ENCODE measurements at regions not wholly inside any gene's neighbourhood (a gene's known extent, or its start where the extent isn't known, plus 50 kb on each side); places are given as distances from the start of the nearest gene placed in this dataset.

DNA sequence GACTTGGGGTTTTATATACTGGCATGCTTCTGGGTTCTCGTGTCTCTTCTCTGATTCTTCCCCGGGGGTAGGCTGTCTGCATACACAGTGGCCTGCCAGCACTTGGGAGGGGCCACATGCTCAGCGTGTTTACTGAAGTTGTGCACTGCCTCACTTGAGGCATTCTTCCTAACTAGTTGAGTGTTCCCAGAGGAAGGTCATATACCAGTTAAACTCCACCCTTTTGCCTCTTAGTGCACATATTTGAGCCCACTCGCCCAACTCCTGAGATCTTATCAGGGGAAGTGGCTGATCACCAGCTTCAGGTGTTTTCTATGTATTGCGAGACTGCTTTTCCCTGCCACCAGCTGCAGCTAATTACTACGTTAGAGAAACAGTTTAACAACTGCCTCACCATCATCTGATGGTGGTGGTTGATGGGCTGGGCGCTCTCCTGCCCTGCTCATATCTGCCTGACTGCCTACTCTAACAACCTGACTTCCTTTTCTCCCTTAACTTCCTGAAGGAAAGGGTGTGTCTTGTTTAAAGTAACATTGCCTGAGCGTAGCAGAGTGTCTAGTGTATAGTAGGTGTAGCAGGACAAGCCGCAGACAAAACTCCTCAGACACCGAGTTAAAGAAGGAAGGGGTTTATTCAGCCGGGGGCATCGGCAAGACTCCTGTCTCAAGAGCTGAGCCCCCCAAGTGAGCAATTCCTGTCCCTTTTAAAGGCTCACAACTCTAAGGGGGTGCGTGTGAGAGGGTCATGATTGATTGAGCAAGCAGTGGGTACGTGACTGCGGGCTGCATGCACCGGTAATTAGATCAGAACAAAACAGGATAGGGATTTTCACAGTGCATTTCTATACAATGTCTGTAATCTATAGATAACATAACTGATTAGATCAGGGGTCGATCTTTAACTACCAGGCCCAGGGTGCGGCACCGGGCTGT is 60.1 kb upstream of the CLINT1 start:
- peaks cover 5 to 58% (median 40%) of the 10 kb centered on the region in 9 donors for H3K4me1 ChIP-seq
- intact Hi-C loops (cut with DNase I), result loop anchor here in 6 of 10 donors (5.0 to 10.0 kb wide), 6 partner anchors 54 to 102 kb away; partner anchors contain the start of gene CLINT1 (in 5 of the 6)
- H3K9me3 ChIP-seq, result no peaks in the 10 kb centered on the region
- no peaks in the 10 kb centered on the region for H3K27me3 ChIP-seq
- peak overlapping the region in 3 of 10 donors; percentile 10 to 19 (median 13) for H3K27ac ChIP-seq
- no peak for ATAC-seq
- no peak for DNase-seq
- TF ChIP-seq, protein P1, sequence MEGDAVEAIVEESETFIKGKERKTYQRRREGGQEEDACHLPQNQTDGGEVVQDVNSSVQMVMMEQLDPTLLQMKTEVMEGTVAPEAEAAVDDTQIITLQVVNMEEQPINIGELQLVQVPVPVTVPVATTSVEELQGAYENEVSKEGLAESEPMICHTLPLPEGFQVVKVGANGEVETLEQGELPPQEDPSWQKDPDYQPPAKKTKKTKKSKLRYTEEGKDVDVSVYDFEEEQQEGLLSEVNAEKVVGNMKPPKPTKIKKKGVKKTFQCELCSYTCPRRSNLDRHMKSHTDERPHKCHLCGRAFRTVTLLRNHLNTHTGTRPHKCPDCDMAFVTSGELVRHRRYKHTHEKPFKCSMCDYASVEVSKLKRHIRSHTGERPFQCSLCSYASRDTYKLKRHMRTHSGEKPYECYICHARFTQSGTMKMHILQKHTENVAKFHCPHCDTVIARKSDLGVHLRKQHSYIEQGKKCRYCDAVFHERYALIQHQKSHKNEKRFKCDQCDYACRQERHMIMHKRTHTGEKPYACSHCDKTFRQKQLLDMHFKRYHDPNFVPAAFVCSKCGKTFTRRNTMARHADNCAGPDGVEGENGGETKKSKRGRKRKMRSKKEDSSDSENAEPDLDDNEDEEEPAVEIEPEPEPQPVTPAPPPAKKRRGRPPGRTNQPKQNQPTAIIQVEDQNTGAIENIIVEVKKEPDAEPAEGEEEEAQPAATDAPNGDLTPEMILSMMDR (IDR thresholded peaks at IDR 0.05), result no peak
- peak overlapping the region in 4 of 10 donors; percentile 6 to 25 (median 12) for H3K4me3 ChIP-seq
- WGBS, 2 donors, result 52 to 64% methylated on average over 19 of the region's 19 CpGs
- H3K36me3 ChIP-seq, result no peaks in the 10 kb centered on the region

DNA sequence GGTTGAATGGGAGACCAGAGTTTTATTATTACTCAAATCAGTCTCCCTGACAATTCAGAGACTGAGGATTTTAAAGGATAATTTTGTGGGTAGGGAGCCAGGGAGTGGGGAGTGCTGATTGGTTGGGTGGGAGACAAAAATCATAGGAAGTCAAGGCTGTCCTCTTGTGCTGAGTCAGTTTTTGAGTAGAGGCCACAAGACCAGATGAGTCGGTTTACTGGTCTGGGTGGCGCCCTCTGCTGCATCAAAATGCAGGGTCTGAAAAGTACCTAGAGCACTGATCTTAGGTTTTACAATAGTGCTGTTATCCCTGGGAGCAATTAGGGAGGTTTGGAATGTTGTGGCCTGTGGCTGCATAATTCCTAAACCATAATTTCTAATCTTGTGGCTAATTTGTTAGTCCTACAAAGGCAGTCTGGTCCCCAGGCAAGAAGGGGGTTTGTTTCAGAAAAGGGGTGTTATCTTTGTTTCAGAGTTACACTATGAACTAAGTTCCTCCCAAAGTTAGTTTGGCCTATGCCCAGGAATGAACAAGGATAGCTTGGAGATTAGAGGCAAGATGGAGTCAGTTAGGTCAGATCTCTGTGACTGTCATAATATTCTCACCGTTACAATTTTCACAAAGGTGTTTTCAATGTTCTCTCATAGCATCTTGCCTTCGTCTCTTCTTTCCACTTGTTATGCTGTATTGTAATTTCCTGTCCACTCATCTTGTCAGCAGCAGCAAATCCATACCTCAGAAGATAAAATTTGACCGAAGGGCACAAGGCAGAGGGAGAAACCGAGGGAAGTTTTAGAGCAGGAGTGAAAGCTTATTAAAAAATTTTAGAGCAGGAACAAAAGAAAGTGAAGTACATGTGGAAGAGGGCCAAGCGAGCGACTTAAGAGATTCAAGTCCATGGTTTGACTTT is 59.2 kb upstream of the CLINT1 start:
- Histone ChIP-seq H3K27me3 (no peaks in the 10 kb centered on the region), H3K9me3 (no peaks in the 10 kb centered on the region), H3K4me3 (no peak overlapping the region), H3K36me3 (no peaks in the 10 kb centered on the region), H3K4me1 (peaks cover 5 to 58% (median 40%) of the 10 kb centered on the region in 9 donors), H3K27ac (peak overlapping the region in 2 of 10 donors; percentile 10 to 36)
- DNase-seq (peak; percentile 42 to 57), ATAC-seq (peak in 7 of 8 donors; percentile 27 to 61 (median 45))
- WGBS, 2 donors, result 75 to 78% methylated on average over 8 of the region's 8 CpGs
- TF ChIP-seq, protein P1 (IDR thresholded peaks at IDR 0.05), result peak in 8 of 9 donors; percentile 8 to 67 (median 52)
- intact Hi-C loops (cut with DNase I), result loop anchor here in 6 of 10 donors (5.0 to 10.0 kb wide), 6 partner anchors 53 to 101 kb away; partner anchors contain the start of gene CLINT1 (in 5 of the 6)

DNA sequence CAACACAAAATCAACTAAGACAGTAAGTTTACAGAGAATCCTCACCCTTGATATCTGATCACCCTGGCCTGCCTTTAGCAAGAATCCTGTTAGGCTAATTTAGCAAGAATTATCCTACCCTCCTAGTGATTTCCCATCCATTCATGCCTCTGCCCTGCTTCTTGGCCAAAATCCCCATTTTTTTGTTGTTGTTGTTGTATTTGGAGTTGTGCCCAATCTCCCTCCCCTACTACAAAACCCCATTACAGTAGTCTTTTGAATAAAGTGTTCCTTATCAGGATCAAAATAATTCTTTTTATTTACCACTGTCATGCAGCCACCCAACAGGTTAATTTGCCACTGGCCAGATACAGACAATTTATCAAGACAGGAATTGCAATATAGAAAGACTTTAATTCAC is 58.5 kb upstream of the CLINT1 start:
- H3K36me3 ChIP-seq, result no peaks in the 10 kb centered on the region
- peak overlapping the region in 1 of 10 donors; percentile 36 for H3K27ac ChIP-seq
- no peaks in the 10 kb centered on the region for H3K27me3 ChIP-seq
- DNase-seq, result no peak
- intact Hi-C loops (cut with DNase I), result loop anchor here in 6 of 10 donors (5.0 to 10.0 kb wide), 6 partner anchors 53 to 100 kb away; partner anchors contain the start of gene CLINT1 (in 5 of the 6)
- no peaks in the 10 kb centered on the region for H3K9me3 ChIP-seq
- no peak overlapping the region for H3K4me3 ChIP-seq
- ATAC-seq, result no peak
- TF ChIP-seq, protein P1 (IDR thresholded peaks at IDR 0.05), result no peak
- peaks cover 5 to 58% (median 40%) of the 10 kb centered on the region in 9 donors for H3K4me1 ChIP-seq

DNA sequence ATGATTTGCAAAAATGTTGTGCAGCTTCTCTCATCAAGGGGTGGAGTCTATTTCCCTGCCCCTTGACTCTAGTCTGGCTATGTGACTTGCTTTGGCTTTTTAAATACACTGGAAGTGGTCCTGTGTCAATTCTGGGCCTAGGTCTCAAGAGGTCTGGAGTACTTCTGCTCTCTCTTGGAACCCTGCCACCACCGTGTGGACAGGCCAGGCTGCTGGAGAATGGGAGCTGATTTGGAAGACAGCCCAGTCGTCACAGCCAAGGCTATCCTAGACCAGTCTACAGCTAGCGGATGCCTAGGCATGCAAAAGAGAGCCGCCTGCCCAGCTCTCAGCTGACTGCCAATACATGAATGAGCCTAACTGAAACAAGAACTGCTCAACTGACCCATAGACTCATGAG is 56.7 kb upstream of the CLINT1 start:
- intact Hi-C loops (cut with DNase I), result loop anchor here in 7 of 10 donors (2.0 to 10.0 kb wide), 8 partner anchors 51 to 98 kb away; partner anchors contain the start of gene CLINT1 (in 6 of the 7)
- WGBS, 2 donors, result 7 to 10% methylated on average over 4 of the region's 4 CpGs
- Histone ChIP-seq H3K4me1 (peaks cover 5 to 58% (median 40%) of the 10 kb centered on the region in 9 donors), H3K4me3 (no peak overlapping the region), H3K27ac (peak overlapping the region in 6 of 10 donors; percentile 14 to 59 (median 32)), H3K9me3 (no peaks in the 10 kb centered on the region), H3K36me3 (no peaks in the 10 kb centered on the region), H3K27me3 (no peaks in the 10 kb centered on the region)
- ATAC-seq (peak; percentile 95 to 99 (median 96)), DNase-seq (peak; percentile 87 to 97)
- TF ChIP-seq, protein P1 (IDR thresholded peaks at IDR 0.05), result peak in 4 of 9 donors; percentile 12 to 28 (median 22)
